ENCODE measurements at regions not wholly inside any gene's neighbourhood (a gene's known extent, or its start where the extent isn't known, plus 50 kb on each side); places are given as distances from the start of the nearest gene placed in this dataset.

DNA sequence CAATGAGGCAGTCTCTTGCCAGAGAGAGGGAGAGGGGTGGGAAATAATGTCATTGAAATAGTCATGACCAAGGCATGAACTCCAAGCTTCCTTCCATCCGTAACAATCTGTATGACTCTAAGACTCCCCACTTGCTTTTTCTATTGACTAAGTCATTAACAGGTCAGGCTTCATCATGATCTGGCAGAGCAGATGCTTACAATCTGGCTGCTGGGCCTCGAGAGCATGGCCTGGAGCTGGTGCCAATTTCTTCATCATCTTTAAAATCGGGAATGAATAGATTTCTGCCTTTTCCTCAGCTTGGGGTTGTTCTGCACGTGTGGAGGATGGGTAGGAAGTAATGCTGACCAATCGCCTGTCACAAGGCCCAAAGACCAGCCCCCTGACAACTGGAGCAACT, 280.6 kb upstream of the CLNK start:
- H2AK5ac ChIP-seq (ENCODE audit: low read depth, low read length) = no peak overlapping the region
- ATAC-seq (ENCODE audit: low read depth) (no peak), DNase-seq (no peak)
- CTCF ChIA-PET = interaction anchor here (0.6 kb wide), 1 partner anchor 469 kb away, joined by 3 read pairs; no protein-coding TSS in a partner anchor
- no peaks in the 10 kb centered on the region for H3K4me1 ChIP-seq (ENCODE audit: control insufficient read depth, insufficient read depth, low read length)
- no peak for TF ChIP-seq USF2 (IDR thresholded peaks at IDR 0.05; ENCODE audit: low read depth, low read length)
- no peak for TF ChIP-seq FOS (IDR thresholded peaks at IDR 0.05; ENCODE audit: low read depth, low read length)
- TF ChIP-seq MXI1 (IDR thresholded peaks at IDR 0.05; ENCODE audit: borderline replicate concordance, low read depth, low read length) = no peak
- TF ChIP-seq BHLHE40 (IDR thresholded peaks at IDR 0.05; ENCODE audit: low read depth, low read length) = no peak
- no peak for TF ChIP-seq MAFK (IDR thresholded peaks at IDR 0.05; ENCODE audit: low read depth, low read length)
- TF ChIP-seq RAD21 (IDR thresholded peaks at IDR 0.05; ENCODE audit: low read length) = no peak
- TF ChIP-seq CEBPB (IDR thresholded peaks at IDR 0.05; ENCODE audit: low read depth, low read length) = no peak
- no peak for TF ChIP-seq CHD1 (IDR thresholded peaks at IDR 0.05; ENCODE audit: low read depth, low read length)
- TF ChIP-seq RCOR1 (IDR thresholded peaks at IDR 0.05; ENCODE audit: insufficient replicate concordance, low read length) = no peak
- TF ChIP-seq SMC3 (IDR thresholded peaks at IDR 0.05; ENCODE audit: low read depth, low read length) = no peak
- no peak for TF ChIP-seq MAZ (IDR thresholded peaks at IDR 0.05; ENCODE audit: borderline replicate concordance, low read depth, low read length)
- no peak for TF ChIP-seq ELK1 (IDR thresholded peaks at IDR 0.05; ENCODE audit: borderline replicate concordance, low read depth, low read length)
- TF ChIP-seq POLR2A (IDR thresholded peaks at IDR 0.05; ENCODE audit: low read depth, low read length) = no peak
- no peak overlapping the region for H3K56ac ChIP-seq (ENCODE audit: extremely low read depth, insufficient read depth, low read length)
- peaks cover 11% of the 10 kb centered on the region for H3K9me3 ChIP-seq (ENCODE audit: control insufficient read depth, insufficient read depth, low read length)
- H3K27ac ChIP-seq (ENCODE audit: insufficient read depth, low read length) = no peak overlapping the region
- no peaks in the 10 kb centered on the region for H3K79me1 ChIP-seq (ENCODE audit: low read depth in 1 of 2, low read length in 2 of 2)
- POLR2A ChIA-PET (ENCODE audit: unreplicated experiment) = no interaction called here
- no peak overlapping the region for H2BK20ac ChIP-seq (ENCODE audit: low read depth, low read length)
- H3K4me2 ChIP-seq (ENCODE audit: low read depth, low read length) = no peak overlapping the region
- H2BK5ac ChIP-seq (ENCODE audit: low read depth, low read length, poor library complexity, severe bottlenecking) = no peak overlapping the region
- BruUV-seq (replicated peaks) = no TSS peak
- intact Hi-C loops (cut with micrococcal nuclease) = no loop called here
- no peaks in the 10 kb centered on the region for H4K20me1 ChIP-seq (ENCODE audit: insufficient read depth, low read length)
- H3K9ac ChIP-seq (ENCODE audit: low read depth, low read length) = no peak overlapping the region
- WGBS, 2 experiments (ENCODE audit: extremely low coverage in 2 of 2, insufficient read length in 1 of 2) = no CpG with 5 or more reads among the region's 5 CpGs
- H3K18ac ChIP-seq (ENCODE audit: low read depth, low read length) = no peak overlapping the region
- no peak overlapping the region for H3K14ac ChIP-seq (replicated peaks; ENCODE audit: low read depth, low read length)
- no peak overlapping the region for H3K4me3 ChIP-seq (ENCODE audit: insufficient read depth, low read depth, low read length)
- no peaks in the 10 kb centered on the region for H3K27me3 ChIP-seq (ENCODE audit: control insufficient read depth, insufficient read depth, low read length)
- H3K4ac ChIP-seq (ENCODE audit: low read depth, low read length) = no peak overlapping the region
- H4K5ac ChIP-seq (ENCODE audit: low read depth, low read length) = no peak overlapping the region
- no peak overlapping the region for H2BK15ac ChIP-seq (ENCODE audit: low read depth, low read length)
- no peak overlapping the region for H4K8ac ChIP-seq (ENCODE audit: low read depth in 2 of 2, low read length in 2 of 2)
- dilution Hi-C loops (cut with HindIII; ENCODE audit: low sequenced_read_pairs, unreplicated experiment) = no loop called here
- H3K36me3 ChIP-seq (ENCODE audit: control insufficient read depth, insufficient read depth, low read length) = no peaks in the 10 kb centered on the region
- in situ Hi-C loops (cut with MboI; ENCODE audit: low sequenced_read_pairs) = no loop called here
- H3K23ac ChIP-seq (ENCODE audit: low read depth, low read length) = no peak overlapping the region
- no peak overlapping the region for H2AFZ ChIP-seq (replicated peaks; ENCODE audit: low read length, poor library complexity)
- no peak overlapping the region for H4K91ac ChIP-seq (ENCODE audit: insufficient read depth, low read depth, low read length)
- H2BK120ac ChIP-seq (ENCODE audit: low read depth, low read length) = no peak overlapping the region
- no peak overlapping the region for H2AK9ac ChIP-seq (replicated peaks; ENCODE audit: low read depth, low read length, poor library complexity)
- no peaks in the 10 kb centered on the region for H3K9me1 ChIP-seq (ENCODE audit: insufficient read depth, low read length)

Data from IMR-90 (cell line).